OCI-LY1 (cell line): ENCODE measurements at regions not wholly inside any gene's neighbourhood (a gene's known extent, or its start where the extent isn't known, plus 50 kb on each side); places are given as distances from the start of the nearest gene placed in this dataset.

Experiments
- H2AFZ ChIP-seq: fragments of 200-600 bp; sonication (generic), shearing (Covaris generic); 2 replicates; pipeline ENCODE4 v1.6.0; 2014; ENCODE audit warnings: antibody characterized with exemption, mild to moderate bottlenecking, low read length
- H3F3A ChIP-seq: fragments of 200-600 bp; sonication (generic), shearing (Covaris generic); 2 replicates; pipeline ENCODE4 v1.6.0; 2014; ENCODE audit warnings: mild to moderate bottlenecking, antibody characterized with exemption, low read length, moderate library complexity; ENCODE audit not compliant: insufficient read depth
- H3K27ac ChIP-seq: fragments of 200-600 bp; sonication (generic); 2 replicates; pipeline ENCODE4 v1.5.1; 2014; ENCODE audit warnings: low read length, mixed run types, mild to moderate bottlenecking, low read depth; ENCODE audit not compliant: poor library complexity, severe bottlenecking
- H3K27me3 ChIP-seq: fragments of 200-600 bp; sonication (generic); 2 replicates; pipeline ENCODE4 v1.6.0; 2014; ENCODE audit warnings: antibody characterized with exemption, mild to moderate bottlenecking, low read length, moderate library complexity; ENCODE audit not compliant: insufficient read depth
- H3K36me3 ChIP-seq: fragments of 200-600 bp; sonication (generic); 2 replicates; pipeline ENCODE4 v1.6.1; 2014; ENCODE audit warnings: mild to moderate bottlenecking, antibody characterized with exemption, low read length, moderate library complexity, mixed read lengths; ENCODE audit not compliant: insufficient read depth
- H3K4me1 ChIP-seq: fragments of 200-600 bp; sonication (generic); 2 replicates; pipeline ENCODE4 v1.5.1; 2014; ENCODE audit warnings: mild to moderate bottlenecking, low read length, moderate library complexity; ENCODE audit not compliant: insufficient read depth, severe bottlenecking
- H3K4me2 ChIP-seq: fragments of 200-600 bp; sonication (generic), shearing (Covaris generic); 2 replicates; pipeline ENCODE4 v1.6.1; 2014; ENCODE audit warnings: low read length
- H3K4me3 ChIP-seq: fragments of 200-600 bp; sonication (generic); 2 replicates; pipeline ENCODE4 v1.5.1; 2014; ENCODE audit warnings: low read length, low read depth, mild to moderate bottlenecking, mixed read lengths; ENCODE audit not compliant: poor library complexity, severe bottlenecking
- H3K79me2 ChIP-seq: fragments of 200-600 bp; shearing (Covaris generic); 2 replicates; pipeline ENCODE4 v1.6.1; 2016; ENCODE audit warnings: mixed run types, low read length, mixed read lengths; ENCODE audit not compliant: insufficient read depth
- H3K9ac ChIP-seq: fragments of 200-600 bp; sonication (generic), shearing (Covaris generic); 2 replicates; pipeline ENCODE4 v1.6.1; 2014; ENCODE audit warnings: mild to moderate bottlenecking, low read length, mixed read lengths
- H3K9me2 ChIP-seq: fragments of 200-600 bp; sonication (generic), shearing (Covaris generic); 2 replicates; pipeline ENCODE4 v1.6.1; 2014; ENCODE audit warnings: low read depth, mild to moderate bottlenecking, low read length, mixed read lengths
- H3K9me3 ChIP-seq: fragments of 200-600 bp; shearing (Covaris generic); 2 replicates; pipeline ENCODE4 v1.6.1; 2014; ENCODE audit warnings: low read length, mixed read lengths
- H4K20me1 ChIP-seq: fragments of 200-600 bp; sonication (generic), shearing (Covaris generic); 2 replicates; pipeline ENCODE4 v1.6.0; 2016; ENCODE audit warnings: mild to moderate bottlenecking, low read length; ENCODE audit not compliant: insufficient read depth
- EZH2 ChIP-seq: fragments of 200-600 bp; sonication (generic), shearing (Covaris generic); IDR thresholded peaks from 2 replicates; pipeline ENCODE4 v1.8.0; 2017; ENCODE audit warnings: borderline replicate concordance, mixed run types, mild to moderate bottlenecking, antibody characterized with exemption, low read length, moderate library complexity, mixed read lengths
- TF ChIP-seq, protein P1 (sequence below): fragments of 200-600 bp; sonication (generic), shearing (Covaris generic); IDR thresholded peaks from 2 replicates; pipeline ENCODE4 v1.5.1; 2017; ENCODE audit warnings: mild to moderate bottlenecking, antibody characterized with exemption, low read length, moderate library complexity, mixed read lengths

- Histone ChIP-seq H3K9me3 (no peaks in the 10 kb centered on the region; the same call in 1 of the 2 replicates), H3K9ac (peak overlapping the region; percentile 96), H3K27ac (peak overlapping the region; percentile 97), H2AFZ (no peak overlapping the region), H3K27me3 (no peaks in the 10 kb centered on the region), H3K9me2 (no peaks in the 10 kb centered on the region), H3K4me2 (peak overlapping the region; percentile 88), H4K20me1 (no peaks in the 10 kb centered on the region), H3K4me1 (peaks cover 88% of the 10 kb centered on the region), H3F3A (peaks cover 12% of the 10 kb centered on the region), H3K4me3 (peak overlapping the region; percentile 77), H3K79me2 (peaks cover 34% of the 10 kb centered on the region), H3K36me3 (peaks cover 71% of the 10 kb centered on the region)
- no peak for TF ChIP-seq EZH2
- TF ChIP-seq, protein P1, sequence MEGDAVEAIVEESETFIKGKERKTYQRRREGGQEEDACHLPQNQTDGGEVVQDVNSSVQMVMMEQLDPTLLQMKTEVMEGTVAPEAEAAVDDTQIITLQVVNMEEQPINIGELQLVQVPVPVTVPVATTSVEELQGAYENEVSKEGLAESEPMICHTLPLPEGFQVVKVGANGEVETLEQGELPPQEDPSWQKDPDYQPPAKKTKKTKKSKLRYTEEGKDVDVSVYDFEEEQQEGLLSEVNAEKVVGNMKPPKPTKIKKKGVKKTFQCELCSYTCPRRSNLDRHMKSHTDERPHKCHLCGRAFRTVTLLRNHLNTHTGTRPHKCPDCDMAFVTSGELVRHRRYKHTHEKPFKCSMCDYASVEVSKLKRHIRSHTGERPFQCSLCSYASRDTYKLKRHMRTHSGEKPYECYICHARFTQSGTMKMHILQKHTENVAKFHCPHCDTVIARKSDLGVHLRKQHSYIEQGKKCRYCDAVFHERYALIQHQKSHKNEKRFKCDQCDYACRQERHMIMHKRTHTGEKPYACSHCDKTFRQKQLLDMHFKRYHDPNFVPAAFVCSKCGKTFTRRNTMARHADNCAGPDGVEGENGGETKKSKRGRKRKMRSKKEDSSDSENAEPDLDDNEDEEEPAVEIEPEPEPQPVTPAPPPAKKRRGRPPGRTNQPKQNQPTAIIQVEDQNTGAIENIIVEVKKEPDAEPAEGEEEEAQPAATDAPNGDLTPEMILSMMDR: no peak
Observed at GRCh38 chr2:12107321-12107720, 360.9 kb downstream of the LPIN1 start.

GRCh38 chr2:12107939-12108338, 361.5 kb downstream of the LPIN1 start:
- peaks cover 65% of the 10 kb centered on the region for H3K36me3 ChIP-seq
- H3K9ac ChIP-seq: peak overlapping the region; percentile 96
- no peaks in the 10 kb centered on the region for H4K20me1 ChIP-seq
- H3F3A ChIP-seq: peaks cover 12% of the 10 kb centered on the region
- H3K9me2 ChIP-seq: no peaks in the 10 kb centered on the region
- no peak overlapping the region for H2AFZ ChIP-seq
- peak overlapping the region; percentile 97 for H3K27ac ChIP-seq
- H3K4me3 ChIP-seq: peak overlapping the region; percentile 77
- no peak for TF ChIP-seq EZH2
- TF ChIP-seq, protein P1: no peak
- H3K4me1 ChIP-seq: peaks cover 88% of the 10 kb centered on the region
- H3K9me3 ChIP-seq: no peaks in the 10 kb centered on the region; the same call in 1 of the 2 replicates
- peaks cover 34% of the 10 kb centered on the region for H3K79me2 ChIP-seq
- H3K4me2 ChIP-seq: peak overlapping the region; percentile 88
- H3K27me3 ChIP-seq: no peaks in the 10 kb centered on the region

DNA sequence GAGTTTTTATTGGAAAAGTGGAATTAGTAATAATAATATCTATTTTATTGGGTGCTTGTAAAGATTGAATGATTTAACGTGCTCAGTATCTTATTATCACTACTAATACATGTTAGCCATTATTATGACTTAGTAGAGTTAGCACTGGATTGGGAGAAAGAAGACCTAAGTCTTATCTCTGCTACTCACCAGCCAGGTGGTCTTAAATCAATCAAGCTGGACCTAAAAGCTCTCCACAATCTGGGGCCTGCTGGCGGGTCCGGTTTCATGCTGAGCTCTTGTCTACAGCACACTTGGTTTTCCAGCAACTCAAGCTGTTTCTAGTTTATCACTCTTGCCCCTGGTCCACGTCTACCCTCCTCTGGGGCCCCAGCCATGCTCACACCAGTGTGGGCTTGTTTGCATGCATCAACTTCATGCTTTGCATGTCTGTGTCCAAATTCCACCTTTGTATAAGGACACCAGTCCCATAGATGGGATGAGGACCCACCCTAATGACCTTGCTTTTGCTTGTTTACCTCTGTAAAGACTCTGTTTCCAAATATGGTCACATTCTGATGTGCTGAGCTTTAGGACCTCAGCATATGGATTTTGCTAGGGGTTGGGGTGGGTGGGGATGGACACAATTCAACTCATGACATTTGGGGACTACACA, 363.1 kb downstream of the LPIN1 start:
- Histone ChIP-seq H3K27ac (peak overlapping the region; percentile 97), H3K9me2 (no peaks in the 10 kb centered on the region), H3K4me3 (peak overlapping the region; percentile 77), H3F3A (peaks cover 4% of the 10 kb centered on the region; the same call in 1 of the 2 replicates), H3K9ac (peak overlapping the region; percentile 96), H4K20me1 (no peaks in the 10 kb centered on the region), H3K4me1 (peaks cover 98% of the 10 kb centered on the region), H2AFZ (no peak overlapping the region), H3K4me2 (peak overlapping the region; percentile 88), H3K36me3 (peaks cover 49% of the 10 kb centered on the region), H3K27me3 (no peaks in the 10 kb centered on the region), H3K9me3 (no peaks in the 10 kb centered on the region; the same call in 1 of the 2 replicates), H3K79me2 (peaks cover 34% of the 10 kb centered on the region)
- TF ChIP-seq EZH2: no peak
- TF ChIP-seq, protein P1: no peak
